Neural progenitor cell (in vitro differentiated cells): ENCODE measurements at regions not wholly inside any gene's neighbourhood (a gene's known extent, or its start where the extent isn't known, plus 50 kb on each side); places are given as distances from the start of the nearest gene placed in this dataset.

ENCODE experiments used
- DNase-seq: peaks from one replicate; pipeline ENCODE4 v3.0.0-alpha.2; 2016; ENCODE audit warnings: low spot score
- H2AFZ ChIP-seq: fragments of 200-600 bp; sonication (generic); replicated peaks from 2 replicates; pipeline ENCODE4 v1.6.1; 2016; ENCODE audit warnings: antibody characterized with exemption
- H3F3A ChIP-seq: fragments of 200-600 bp; sonication (generic); 2 replicates; pipeline ENCODE4 v1.6.1; 2016; ENCODE audit warnings: antibody characterized with exemption, low read depth
- H3K27ac ChIP-seq: fragments of 200-600 bp; sonication (generic); 2 replicates; pipeline ENCODE4 v1.5.1; 2016; ENCODE audit warnings: mild to moderate bottlenecking
- H3K27me3 ChIP-seq: fragments of 200-600 bp; sonication (generic); 2 replicates; pipeline ENCODE4 v1.6.1; 2016; ENCODE audit warnings: mild to moderate bottlenecking, moderate library complexity
- H3K36me3 ChIP-seq: fragments of 200-600 bp; sonication (generic); 2 replicates; pipeline ENCODE4 v1.5.1; 2016
- H3K4me1 ChIP-seq: fragments of 200-600 bp; sonication (generic); 2 replicates; pipeline ENCODE4 v1.6.1; 2016; ENCODE audit warnings: mixed run types
- H3K4me2 ChIP-seq: fragments of 200-600 bp; sonication (generic); 2 replicates; pipeline ENCODE4 v1.6.1; 2016
- H3K4me3 ChIP-seq: fragments of 200-600 bp; sonication (generic); 2 replicates; pipeline ENCODE4 v1.5.1; 2016
- H3K79me2 ChIP-seq: fragments of 200-600 bp; sonication (generic); 2 replicates; pipeline ENCODE4 v1.6.1; 2016; ENCODE audit warnings: low read depth
- H3K9ac ChIP-seq: fragments of 200-600 bp; sonication (generic); 2 replicates; pipeline ENCODE4 v1.6.1; 2016
- H3K9me3 ChIP-seq: fragments of 200-600 bp; sonication (generic); 2 replicates; pipeline ENCODE4 v1.5.1; 2016; ENCODE audit warnings: low read depth
- H4K20me1 ChIP-seq: fragments of 200-600 bp; sonication (generic); 2 replicates; pipeline ENCODE4 v1.6.1; 2016; ENCODE audit warnings: low read depth
- H3K27ac Mint-ChIP-seq: 3 replicates; pipeline ENCODE4 v1.8.0; 2021; ENCODE audit warnings: mixed read lengths
- H3K27me3 Mint-ChIP-seq: 2 replicates; pipeline ENCODE4 v1.8.0; 2022; ENCODE audit warnings: low read depth, mild to moderate bottlenecking, inconsistent platforms, moderate library complexity, mixed read lengths; ENCODE audit not compliant: insufficient read depth
- H3K36me3 Mint-ChIP-seq: 3 replicates; pipeline ENCODE4 v1.8.0; 2021; ENCODE audit warnings: mixed read lengths
- H3K4me1 Mint-ChIP-seq: 3 replicates; pipeline ENCODE4 v1.8.0; 2021; ENCODE audit warnings: mixed read lengths
- H3K4me3 Mint-ChIP-seq: 3 replicates; pipeline ENCODE4 v1.8.0; 2021; ENCODE audit warnings: mild to moderate bottlenecking, moderate library complexity, mixed read lengths
- H3K9me3 Mint-ChIP-seq: 3 replicates; pipeline ENCODE4 v1.8.0; 2020; ENCODE audit warnings: mixed read lengths
- EZH2 ChIP-seq: fragments of 200-600 bp; sonication (generic); IDR thresholded peaks from 2 replicates; pipeline ENCODE4 v1.6.1; 2017; ENCODE audit warnings: antibody characterized with exemption, mild to moderate bottlenecking, moderate library complexity
- EZH2phosphoT487 ChIP-seq: fragments of 200-600 bp; sonication (generic); IDR thresholded peaks from 2 replicates; pipeline ENCODE4 v1.6.1; 2017; ENCODE audit warnings: antibody characterized with exemption
- TF ChIP-seq, protein P1 (sequence below): fragments of 200-600 bp; sonication (generic); IDR thresholded peaks from 2 replicates; pipeline ENCODE4 v1.5.1; 2017; ENCODE audit warnings: antibody characterized with exemption, mild to moderate bottlenecking

DNA sequence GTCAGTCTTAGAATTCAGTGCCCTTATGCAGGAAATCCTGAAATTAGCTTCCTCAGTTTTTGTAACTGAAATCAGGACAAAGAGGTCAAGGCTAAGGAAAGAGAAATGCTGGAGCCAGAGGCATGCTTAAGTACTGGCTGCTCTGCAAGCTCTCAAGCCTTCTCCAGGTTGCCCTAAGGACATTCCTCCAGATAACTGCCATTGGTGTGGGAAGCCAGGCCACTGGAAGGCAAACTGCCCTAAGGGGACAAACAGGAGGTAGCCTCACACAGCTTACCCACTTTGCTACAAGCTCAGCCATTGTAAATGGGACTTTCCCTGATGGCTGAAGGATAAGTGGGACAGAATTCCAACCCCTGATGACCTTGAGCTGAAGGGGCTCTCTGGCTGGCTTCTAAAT is 606.9 kb upstream of the PCDH10 start:
- no peaks in the 10 kb centered on the region for H3K79me2 ChIP-seq
- TF ChIP-seq, protein P1, sequence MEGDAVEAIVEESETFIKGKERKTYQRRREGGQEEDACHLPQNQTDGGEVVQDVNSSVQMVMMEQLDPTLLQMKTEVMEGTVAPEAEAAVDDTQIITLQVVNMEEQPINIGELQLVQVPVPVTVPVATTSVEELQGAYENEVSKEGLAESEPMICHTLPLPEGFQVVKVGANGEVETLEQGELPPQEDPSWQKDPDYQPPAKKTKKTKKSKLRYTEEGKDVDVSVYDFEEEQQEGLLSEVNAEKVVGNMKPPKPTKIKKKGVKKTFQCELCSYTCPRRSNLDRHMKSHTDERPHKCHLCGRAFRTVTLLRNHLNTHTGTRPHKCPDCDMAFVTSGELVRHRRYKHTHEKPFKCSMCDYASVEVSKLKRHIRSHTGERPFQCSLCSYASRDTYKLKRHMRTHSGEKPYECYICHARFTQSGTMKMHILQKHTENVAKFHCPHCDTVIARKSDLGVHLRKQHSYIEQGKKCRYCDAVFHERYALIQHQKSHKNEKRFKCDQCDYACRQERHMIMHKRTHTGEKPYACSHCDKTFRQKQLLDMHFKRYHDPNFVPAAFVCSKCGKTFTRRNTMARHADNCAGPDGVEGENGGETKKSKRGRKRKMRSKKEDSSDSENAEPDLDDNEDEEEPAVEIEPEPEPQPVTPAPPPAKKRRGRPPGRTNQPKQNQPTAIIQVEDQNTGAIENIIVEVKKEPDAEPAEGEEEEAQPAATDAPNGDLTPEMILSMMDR = no peak
- TF ChIP-seq EZH2 = no peak
- no peak for TF ChIP-seq EZH2phosphoT487
- H2AFZ ChIP-seq = no peak overlapping the region
- H3K4me1 ChIP-seq = no peaks in the 10 kb centered on the region
- Mint-ChIP-seq H3K36me3 (no peaks in the 10 kb centered on the region), H3K27ac (no peak overlapping the region), H3K27me3 (no peaks in the 10 kb centered on the region), H3K4me1 (no peaks in the 10 kb centered on the region), H3K9me3 (peaks cover 6% of the 10 kb centered on the region), H3K4me3 (no peak overlapping the region)
- no peaks in the 10 kb centered on the region for H3K36me3 ChIP-seq
- DNase-seq = no peak
- no peak overlapping the region for H3K4me2 ChIP-seq
- no peak overlapping the region for H3K27ac ChIP-seq
- H3F3A ChIP-seq = no peaks in the 10 kb centered on the region
- H4K20me1 ChIP-seq = no peaks in the 10 kb centered on the region
- H3K27me3 ChIP-seq = no peaks in the 10 kb centered on the region
- H3K9me3 ChIP-seq = no peaks in the 10 kb centered on the region
- H3K9ac ChIP-seq = no peak overlapping the region
- no peak overlapping the region for H3K4me3 ChIP-seq

- H3K36me3 ChIP-seq = no peaks in the 10 kb centered on the region
- Mint-ChIP-seq H3K4me1 (no peaks in the 10 kb centered on the region), H3K4me3 (no peak overlapping the region), H3K27me3 (no peaks in the 10 kb centered on the region), H3K36me3 (no peaks in the 10 kb centered on the region), H3K9me3 (no peaks in the 10 kb centered on the region), H3K27ac (no peak overlapping the region)
- no peaks in the 10 kb centered on the region for H3K9me3 ChIP-seq
- no peak for TF ChIP-seq EZH2
- no peak for TF ChIP-seq EZH2phosphoT487
- TF ChIP-seq, protein P1 = no peak
- no peaks in the 10 kb centered on the region for H3F3A ChIP-seq
- H3K4me2 ChIP-seq = no peak overlapping the region
- H3K27ac ChIP-seq = no peak overlapping the region
- H3K4me3 ChIP-seq = no peak overlapping the region
- DNase-seq = no peak
- H3K4me1 ChIP-seq = no peaks in the 10 kb centered on the region
- no peaks in the 10 kb centered on the region for H4K20me1 ChIP-seq
- H2AFZ ChIP-seq = no peak overlapping the region
- no peak overlapping the region for H3K9ac ChIP-seq
- H3K27me3 ChIP-seq = no peaks in the 10 kb centered on the region
- H3K79me2 ChIP-seq = no peaks in the 10 kb centered on the region
Measured at GRCh38 chr4:132548463-132548862, 600.6 kb upstream of the PCDH10 start.

DNA sequence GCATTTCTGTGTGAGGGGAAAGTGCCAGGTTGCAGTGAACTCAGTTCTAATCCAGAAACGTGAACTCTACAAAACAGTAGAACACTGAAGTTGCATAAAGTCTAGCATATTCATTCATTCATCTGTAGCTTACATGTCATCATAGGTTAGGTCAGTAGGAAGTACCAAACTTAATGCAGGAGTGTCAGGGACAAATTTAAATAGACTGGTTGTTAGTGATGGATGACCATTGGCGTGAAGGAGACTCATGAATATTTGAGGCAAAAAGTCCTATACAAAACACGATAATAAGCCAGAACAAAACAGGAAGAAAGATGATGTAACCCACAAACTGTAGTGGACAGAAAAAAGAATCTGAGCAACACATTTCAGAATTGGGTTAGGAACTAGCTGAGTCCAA is 592.8 kb upstream of the PCDH10 start:
- no peaks in the 10 kb centered on the region for H3K4me1 Mint-ChIP-seq
- no peaks in the 10 kb centered on the region for H3K36me3 Mint-ChIP-seq
- no peak overlapping the region for H3K4me3 ChIP-seq
- no peaks in the 10 kb centered on the region for H3K4me1 ChIP-seq
- no peaks in the 10 kb centered on the region for H3F3A ChIP-seq
- no peak overlapping the region for H3K4me3 Mint-ChIP-seq
- no peak overlapping the region for H3K27ac Mint-ChIP-seq
- H2AFZ ChIP-seq = no peak overlapping the region
- H4K20me1 ChIP-seq = no peaks in the 10 kb centered on the region
- H3K27ac ChIP-seq = no peak overlapping the region
- H3K27me3 ChIP-seq = no peaks in the 10 kb centered on the region
- no peaks in the 10 kb centered on the region for H3K36me3 ChIP-seq
- DNase-seq = no peak
- no peaks in the 10 kb centered on the region for H3K9me3 Mint-ChIP-seq
- H3K4me2 ChIP-seq = no peak overlapping the region
- TF ChIP-seq EZH2phosphoT487 (no peak), EZH2 (no peak)
- TF ChIP-seq, protein P1 = no peak
- H3K9me3 ChIP-seq = no peaks in the 10 kb centered on the region
- no peak overlapping the region for H3K9ac ChIP-seq
- peaks cover 3% of the 10 kb centered on the region for H3K27me3 Mint-ChIP-seq
- H3K79me2 ChIP-seq = no peaks in the 10 kb centered on the region

GRCh38 chr4:132557660-132558059 is 591.4 kb upstream of the PCDH10 start:
- H3K4me3 Mint-ChIP-seq = no peak overlapping the region
- H3F3A ChIP-seq = no peaks in the 10 kb centered on the region
- H3K27ac Mint-ChIP-seq = no peak overlapping the region
- no peaks in the 10 kb centered on the region for H3K36me3 Mint-ChIP-seq
- no peaks in the 10 kb centered on the region for H4K20me1 ChIP-seq
- H3K27ac ChIP-seq = no peak overlapping the region
- H3K4me2 ChIP-seq = no peak overlapping the region
- TF ChIP-seq EZH2 = no peak
- TF ChIP-seq, protein P1 = peak; percentile 44
- H3K79me2 ChIP-seq = no peaks in the 10 kb centered on the region
- no peak overlapping the region for H3K4me3 ChIP-seq
- H3K4me1 Mint-ChIP-seq = no peaks in the 10 kb centered on the region
- no peaks in the 10 kb centered on the region for H3K4me1 ChIP-seq
- peaks cover 3% of the 10 kb centered on the region for H3K27me3 Mint-ChIP-seq
- no peaks in the 10 kb centered on the region for H3K27me3 ChIP-seq
- DNase-seq = peak; percentile 20
- no peak overlapping the region for H3K9ac ChIP-seq
- H3K9me3 ChIP-seq = no peaks in the 10 kb centered on the region
- H2AFZ ChIP-seq = no peak overlapping the region
- no peaks in the 10 kb centered on the region for H3K9me3 Mint-ChIP-seq
- no peaks in the 10 kb centered on the region for H3K36me3 ChIP-seq
